ENCODE measurements at regions not wholly inside any gene's neighbourhood (a gene's known extent, or its start where the extent isn't known, plus 50 kb on each side); places are given as distances from the start of the nearest gene placed in this dataset.

DNA sequence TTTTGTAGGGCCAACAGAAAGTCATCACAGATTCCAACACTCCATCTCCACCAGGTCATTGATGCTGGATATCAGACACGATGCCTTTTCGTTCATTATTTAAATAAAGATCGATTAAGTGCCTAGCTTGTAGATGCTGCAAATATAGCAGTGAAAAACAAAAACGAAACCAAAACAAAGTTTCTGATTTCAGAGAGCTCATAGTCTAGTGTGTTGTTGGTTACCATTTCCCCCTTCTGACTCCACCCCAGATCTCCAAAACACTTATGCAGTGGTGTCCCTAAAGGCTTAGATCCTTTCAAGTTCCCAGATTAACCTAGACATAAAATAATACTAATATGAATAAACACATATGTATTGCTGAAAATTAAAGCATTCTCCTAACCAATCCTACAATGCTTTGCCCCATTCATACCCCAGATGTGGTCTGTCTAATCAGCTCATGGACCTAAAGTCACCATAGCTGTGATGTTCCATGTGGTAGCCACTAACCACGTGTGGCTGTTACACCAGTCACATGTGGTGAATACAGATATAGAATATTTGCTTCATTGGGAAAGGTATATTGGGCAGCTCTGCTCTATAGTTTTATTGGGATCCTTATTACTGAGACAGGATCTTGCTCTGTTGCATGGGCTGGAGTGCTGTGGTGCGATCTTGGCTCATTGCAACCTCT is 787.2 kb downstream of the TDRD15 start:
- DNase-seq, result no peak

GRCh38 chr2:21912405-21912804 is 788.6 kb downstream of the TDRD15 start:
- DNase-seq, result no peak

DNA sequence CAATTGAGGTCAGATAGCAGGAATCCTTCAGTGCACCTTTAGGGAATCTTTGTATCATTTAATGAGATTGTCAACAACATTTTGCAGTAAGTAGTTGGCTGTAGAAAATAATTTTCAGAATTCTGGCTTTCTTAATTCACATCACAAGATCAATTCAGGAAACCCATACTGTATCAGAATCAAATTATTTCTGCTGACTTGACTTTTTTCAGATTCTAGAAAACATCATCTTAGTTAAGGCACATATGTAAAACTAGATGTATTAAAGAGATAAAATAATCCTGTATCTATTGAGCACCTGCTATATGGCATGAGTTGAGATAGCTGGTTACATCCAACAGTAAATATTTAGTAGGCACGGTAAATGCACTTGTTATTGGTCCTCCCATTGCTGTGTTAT is 791.4 kb downstream of the TDRD15 start:
- no peak for DNase-seq

GRCh38 chr2:21916934-21917522 is 793.3 kb downstream of the TDRD15 start:
- no peak for DNase-seq

- no peak for DNase-seq
These were observed 797.0 kb downstream of the TDRD15 start for GRCh38 chr2:21920721-21921120.

DNA sequence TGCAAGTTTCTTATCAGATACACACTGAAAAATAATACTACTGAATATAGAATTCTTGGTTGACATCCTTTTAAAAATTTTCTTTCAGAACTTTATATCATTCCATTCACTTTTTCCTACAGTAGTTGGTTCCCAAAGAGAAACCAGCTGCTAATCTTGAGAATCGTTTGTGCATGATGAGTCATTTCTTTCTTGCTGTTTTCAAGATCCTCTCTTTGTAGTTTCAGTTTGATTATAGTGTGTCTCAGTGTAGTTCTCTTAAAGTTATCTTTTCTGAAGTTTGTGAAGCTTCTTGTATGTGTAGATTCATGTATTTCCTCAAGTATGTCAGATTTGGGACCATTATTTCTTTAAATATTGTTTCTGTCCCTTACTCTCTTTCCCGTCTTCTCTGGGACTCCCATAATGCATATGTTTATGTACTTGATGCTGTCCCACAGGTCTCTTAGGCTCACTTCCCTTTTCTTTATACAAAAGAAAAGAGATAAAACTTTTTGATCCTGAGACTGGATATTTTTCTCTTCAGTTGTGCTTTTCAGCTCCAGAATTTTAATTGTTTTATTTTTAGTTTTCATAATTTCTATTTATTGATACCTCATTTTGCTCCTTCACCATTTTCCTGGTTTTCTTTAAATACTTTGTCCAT is 801.0 kb downstream of the TDRD15 start:
- DNase-seq, result no peak

DNA sequence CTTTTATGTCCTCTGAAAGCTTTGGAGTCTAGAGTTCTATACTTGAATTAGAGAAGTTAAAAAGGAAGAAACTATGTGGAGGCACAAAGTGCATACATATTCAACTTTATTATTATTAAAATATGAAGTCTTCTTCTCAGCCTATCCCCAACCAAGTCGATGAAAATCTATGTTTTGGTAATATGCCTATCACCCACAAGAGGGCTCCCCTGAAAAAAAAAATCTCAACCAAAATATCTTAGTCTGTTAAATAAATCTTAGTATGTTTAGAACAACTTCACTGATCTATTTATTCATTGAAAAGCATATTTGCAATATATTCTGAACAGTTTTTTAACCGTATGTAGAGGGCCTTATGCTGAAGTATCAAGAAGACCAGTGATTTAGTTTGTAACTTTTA is 804.5 kb downstream of the TDRD15 start:
- DNase-seq, result no peak

- no peak for DNase-seq
These were observed 806.5 kb downstream of the TDRD15 start for GRCh38 chr2:21930226-21930625.

GRCh38 chr2:21939967-21940366 is 816.2 kb downstream of the TDRD15 start:
- no peak for DNase-seq

DNA sequence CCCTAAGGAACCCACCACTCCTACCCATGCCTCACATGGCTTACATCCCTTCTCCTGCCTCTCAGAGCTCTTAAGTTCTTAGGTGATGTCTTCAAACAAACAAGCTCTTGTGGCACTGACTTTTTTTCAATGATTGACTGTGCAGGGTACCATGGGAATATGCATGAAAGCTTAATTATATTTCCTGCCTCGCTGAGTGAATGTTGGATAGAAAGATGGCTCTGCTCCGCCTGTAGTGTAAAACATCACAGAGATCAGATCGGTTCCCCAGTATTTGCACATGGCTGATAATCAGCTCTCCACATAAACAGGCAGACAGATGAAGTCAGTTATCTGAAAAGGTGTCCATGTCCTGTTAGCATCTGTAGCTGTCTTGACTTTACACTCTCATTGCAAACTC is 820.8 kb downstream of the TDRD15 start:
- no peak for DNase-seq

- DNase-seq, result no peak
These were observed 821.9 kb downstream of the TDRD15 start for GRCh38 chr2:21945658-21946057.

DNA sequence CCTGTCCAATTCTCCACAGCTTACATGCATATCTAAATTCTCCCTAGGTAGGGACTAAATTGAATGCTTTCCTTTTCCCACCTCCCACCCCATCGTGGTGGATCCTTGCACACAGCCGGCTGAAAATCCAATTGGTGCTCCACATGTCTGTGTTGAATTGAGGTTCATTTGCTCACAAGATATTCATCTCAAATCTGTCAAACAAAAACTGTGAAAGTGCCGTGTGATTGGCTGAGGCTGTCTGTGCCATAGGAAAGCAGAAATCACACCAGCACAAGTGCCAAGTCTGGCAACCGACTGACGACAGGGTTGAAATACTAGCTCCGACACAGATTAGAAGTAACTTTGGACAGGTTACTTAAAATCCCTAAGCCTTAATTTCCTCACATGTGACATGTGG is 823.3 kb downstream of the TDRD15 start:
- no peak for DNase-seq

- DNase-seq, result no peak
These were observed 842.4 kb downstream of the TDRD15 start for GRCh38 chr2:21966139-21966538.

DNA sequence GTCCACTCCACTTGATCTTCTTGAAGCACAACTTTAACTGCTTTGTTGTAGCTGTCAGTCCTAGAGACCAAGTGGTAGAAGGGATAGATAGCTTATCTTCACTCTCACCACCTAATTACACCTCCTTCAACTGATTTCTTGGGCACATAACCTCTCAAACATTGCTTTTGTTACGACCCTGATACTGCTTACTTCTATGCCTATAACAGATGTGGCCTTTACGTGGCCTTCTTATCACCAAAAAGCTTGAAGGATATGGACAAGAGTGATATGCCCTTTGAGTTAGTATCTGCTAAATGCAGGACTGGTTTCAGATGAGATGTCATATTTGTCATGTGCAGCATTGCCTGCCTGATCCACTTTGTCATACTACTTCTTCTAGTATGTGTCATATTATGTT is 847.2 kb downstream of the TDRD15 start:
- DNase-seq, result no peak

DNA sequence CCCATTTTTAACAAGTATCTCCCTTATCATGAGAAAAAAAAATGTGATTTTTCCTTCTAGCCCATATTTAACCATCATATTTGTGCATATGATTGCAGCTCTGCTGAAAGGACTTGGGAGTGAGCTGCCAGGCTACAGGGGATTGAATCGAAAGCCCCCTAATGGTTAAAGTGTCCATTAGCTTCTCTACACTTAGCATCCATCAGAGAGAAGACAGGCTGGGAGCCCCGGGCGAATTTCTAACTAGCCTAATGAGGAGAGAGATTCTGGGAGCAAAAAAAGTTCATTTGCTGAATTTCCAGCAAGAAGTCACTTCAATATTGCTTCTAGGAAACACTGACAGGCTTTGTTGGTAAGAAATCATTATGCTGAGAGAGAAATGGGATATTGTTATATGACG is 848.8 kb downstream of the TDRD15 start:
- no peak for DNase-seq

DNA sequence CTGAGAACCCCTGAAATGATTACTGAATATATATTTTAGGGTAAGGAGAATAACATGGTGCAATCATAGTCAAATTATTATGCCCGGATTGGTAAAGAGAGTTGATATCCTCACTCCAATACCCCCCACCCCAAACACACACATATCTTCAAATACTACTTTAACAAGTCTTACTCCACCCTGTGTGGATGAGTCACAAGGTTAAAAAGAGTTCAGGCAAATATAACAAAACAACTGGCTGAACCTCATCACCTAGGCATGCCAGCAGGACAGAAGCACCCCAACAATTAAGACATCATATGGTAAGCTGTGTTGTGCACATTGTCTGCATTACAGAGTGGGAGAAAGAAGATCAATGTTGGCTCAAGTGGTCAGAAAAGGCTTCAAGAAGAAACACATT is 857.4 kb downstream of the TDRD15 start:
- no peak for DNase-seq

- DNase-seq, result no peak
These were observed 869.2 kb downstream of the TDRD15 start for GRCh38 chr2:21993002-21993401.

DNA sequence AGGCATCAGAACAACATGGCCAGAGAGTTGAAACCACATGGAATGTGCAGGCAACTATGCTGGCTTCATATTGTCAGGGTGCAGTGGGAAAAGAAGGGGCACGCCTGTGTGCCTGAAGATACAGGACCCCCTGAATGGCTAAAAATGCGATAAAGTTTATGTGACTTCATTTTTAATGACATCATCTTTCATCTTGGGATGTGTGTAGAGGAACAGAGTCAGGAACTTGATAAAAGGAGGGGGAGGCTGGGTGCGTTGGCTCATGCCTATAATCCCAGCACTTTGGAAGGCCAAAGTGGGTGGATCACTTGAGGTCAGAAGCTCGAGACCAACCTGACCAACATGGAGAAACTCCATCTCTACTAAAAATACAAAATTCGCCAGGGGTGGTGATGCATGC is 872.6 kb downstream of the TDRD15 start:
- DNase-seq, result no peak

GRCh38 chr2:21999522-21999921 is 875.8 kb downstream of the TDRD15 start:
- DNase-seq, result no peak

- DNase-seq, result no peak
These were observed 878.3 kb downstream of the TDRD15 start for GRCh38 chr2:22002066-22002465.

DNA sequence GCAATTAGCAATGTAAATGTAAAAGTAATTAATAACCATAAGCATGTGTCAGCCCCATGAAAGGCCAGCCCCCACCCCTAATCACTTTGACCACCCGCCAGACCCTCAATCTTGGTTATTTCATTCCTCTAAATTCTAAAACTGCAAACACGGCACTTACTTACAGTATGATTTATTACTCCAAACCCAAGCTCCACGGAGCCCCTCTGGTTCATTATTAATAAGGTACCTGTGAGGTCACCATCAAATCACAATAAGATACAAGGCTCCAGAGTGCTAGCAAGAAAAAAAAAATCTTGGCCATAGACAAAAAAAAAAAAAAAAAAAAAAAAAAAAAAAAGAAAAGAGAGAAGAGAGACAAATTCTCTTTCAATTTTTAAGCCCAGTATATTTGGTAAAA is 879.5 kb downstream of the TDRD15 start:
- DNase-seq, result no peak

- no peak for DNase-seq
These were observed 887.3 kb downstream of the TDRD15 start for GRCh38 chr2:22011048-22011447.

- no peak for DNase-seq
These were observed 896.4 kb downstream of the TDRD15 start for GRCh38 chr2:22020091-22020742.

GRCh38 chr2:22027345-22028005 is 903.7 kb downstream of the TDRD15 start:
- no peak for DNase-seq
